SK-N-MC (cell line): ENCODE measurements at regions not wholly inside any gene's neighbourhood (a gene's known extent, or its start where the extent isn't known, plus 50 kb on each side); places are given as distances from the start of the nearest gene placed in this dataset.

Experiments
- EZH2 ChIP-seq: fragments of 200-600 bp; sonication (generic); IDR thresholded peaks from one replicate; pipeline ENCODE4 v1.6.1; 2017; ENCODE audit warnings: antibody characterized with exemption
- POLR2AphosphoS5 ChIP-seq: IDR thresholded peaks from 2 replicates; pipeline ENCODE4 v1.6.1; 2012; ENCODE audit warnings: mild to moderate bottlenecking, low read depth, low read length, borderline replicate concordance

GRCh38 chr20:30167540-30167939, 1089.9 kb upstream of the DEFB115 start:
- TF ChIP-seq POLR2AphosphoS5: no peak
- TF ChIP-seq EZH2: no peak
